GM12872 (cell line): ENCODE measurements at regions not wholly inside any gene's neighbourhood (a gene's known extent, or its start where the extent isn't known, plus 50 kb on each side); places are given as distances from the start of the nearest gene placed in this dataset.

Experiments used
- CTCF ChIP-seq: IDR thresholded peaks from 3 replicates; pipeline ENCODE4 v1.5.1; 2011; ENCODE audit warnings: low read depth, mild to moderate bottlenecking, low read length, moderate library complexity; ENCODE audit not compliant: insufficient read depth

- no peak for TF ChIP-seq CTCF
These were observed 190.5 kb downstream of the TOMM20 start for GRCh38 chr1:234938135-234938534.

DNA sequence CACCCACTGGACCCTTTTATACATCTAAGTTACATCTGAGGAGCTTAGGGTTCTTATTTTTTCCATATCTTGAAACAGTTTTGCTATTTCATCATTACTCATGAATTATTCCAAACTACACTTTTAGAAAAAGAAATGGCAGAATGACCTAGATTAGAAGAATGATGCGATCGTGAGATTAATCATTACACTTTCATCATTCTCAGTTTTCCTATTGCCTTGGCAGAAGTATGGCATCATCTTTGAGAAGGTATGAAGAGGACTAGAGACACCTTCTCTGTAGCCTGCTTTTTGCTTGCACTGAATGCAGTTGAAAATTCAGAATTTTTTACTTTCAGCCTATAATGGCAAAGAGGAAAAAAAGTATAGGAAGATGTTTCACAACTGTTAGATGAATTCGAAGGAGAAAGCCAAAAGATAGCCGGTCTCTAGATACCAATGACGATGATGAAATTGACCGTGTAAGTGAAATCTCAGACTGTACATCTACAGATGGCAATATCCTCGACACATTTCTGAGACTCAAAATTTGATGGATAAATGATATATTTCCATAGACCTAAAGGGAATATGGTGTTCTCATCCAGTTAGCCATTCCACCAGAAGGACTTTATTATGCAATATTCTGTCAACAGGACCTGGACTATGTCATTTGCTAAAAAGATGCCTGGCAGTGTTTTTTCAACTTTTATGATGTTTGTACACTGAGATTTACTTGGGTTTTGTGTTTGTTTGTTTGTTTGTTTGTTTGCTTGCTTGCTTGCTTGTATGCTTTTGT is 191.8 kb downstream of the TOMM20 start:
- no peak for TF ChIP-seq CTCF

DNA sequence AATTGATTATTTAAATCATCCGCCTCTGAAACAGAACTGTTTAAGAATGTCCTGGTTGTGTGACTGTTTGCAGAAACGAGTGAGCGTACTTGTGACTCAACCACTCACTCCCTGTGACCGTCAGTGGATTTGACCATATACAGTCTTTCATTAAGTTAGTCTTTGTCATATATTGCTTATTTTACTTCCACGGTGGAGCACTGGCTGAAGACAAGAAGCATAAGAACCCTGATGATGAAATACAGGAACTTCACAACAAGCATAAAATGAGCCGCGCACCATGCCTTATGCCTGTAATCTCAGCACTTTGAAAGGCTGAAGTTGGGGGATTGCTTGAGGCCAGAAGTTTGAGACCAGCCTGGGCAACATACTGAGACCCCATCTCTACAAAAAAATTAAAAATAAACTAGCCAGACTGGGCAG is 194.0 kb downstream of the TOMM20 start:
- no peak for TF ChIP-seq CTCF

DNA sequence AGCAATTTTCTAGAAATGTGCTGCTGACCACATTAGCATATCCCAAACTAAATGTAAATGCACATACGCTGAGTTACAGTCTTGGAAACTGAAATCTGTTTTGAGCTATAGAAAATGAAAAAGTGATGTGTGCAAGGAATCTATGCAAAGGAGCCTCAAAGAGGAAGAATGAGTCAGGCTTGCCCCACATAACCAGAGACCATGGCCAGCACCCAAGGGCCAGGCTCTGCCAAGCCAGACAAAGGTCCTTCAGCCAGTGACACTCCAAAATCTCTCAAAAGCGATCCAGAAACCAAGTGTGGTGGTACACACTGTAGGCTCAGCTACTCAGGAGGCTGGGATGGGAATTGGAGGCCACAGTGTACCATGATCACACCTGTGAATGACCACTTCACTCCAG is 195.2 kb downstream of the TOMM20 start:
- no peak for TF ChIP-seq CTCF

- no peak for TF ChIP-seq CTCF
These were observed 195.9 kb downstream of the TOMM20 start for GRCh38 chr1:234932511-234933430.

GRCh38 chr1:234932106-234932505 is 196.5 kb downstream of the TOMM20 start:
- no peak for TF ChIP-seq CTCF

DNA sequence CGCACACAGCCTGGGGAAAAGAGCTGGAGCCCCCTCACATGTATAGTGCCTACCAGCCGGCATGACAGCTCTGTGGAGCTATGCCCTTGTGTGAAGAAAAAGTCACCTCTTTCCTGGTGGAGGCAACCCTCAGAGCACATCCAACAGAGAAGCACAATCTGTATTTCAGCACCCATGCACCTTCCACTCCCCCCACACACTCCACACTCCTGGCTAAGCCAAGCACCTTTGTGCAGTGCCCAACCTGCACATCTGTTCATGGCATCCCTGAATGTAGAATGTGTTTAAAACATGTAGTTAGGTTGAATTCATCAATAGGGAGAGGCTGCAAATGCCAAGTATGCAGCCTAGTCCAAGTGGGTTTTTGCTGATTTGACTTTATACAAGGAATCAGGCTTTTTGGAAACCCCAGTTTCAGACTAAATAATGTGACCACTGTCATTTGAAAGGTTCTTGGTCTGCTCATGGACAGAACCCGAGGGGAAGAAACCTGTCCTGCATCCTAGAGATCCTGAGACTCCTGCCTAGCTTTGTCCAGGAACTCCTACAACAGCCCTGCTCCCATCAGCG is 197.1 kb downstream of the TOMM20 start:
- TF ChIP-seq CTCF, result no peak
